ENCODE measurements at regions not wholly inside any gene's neighbourhood (a gene's known extent, or its start where the extent isn't known, plus 50 kb on each side); places are given as distances from the start of the nearest gene placed in this dataset.

- Histone ChIP-seq H2AK5ac (ENCODE audit: low read depth, low read length) (no peak overlapping the region), H2AFZ (ENCODE audit: low read length) (no peak overlapping the region), H3K36me3 (ENCODE audit: control insufficient read depth in 2 of 4, insufficient read depth in 4 of 4, low read length in 3 of 4) (no peaks in the 10 kb centered on the region), H2BK5ac (ENCODE audit: low read depth, low read length) (no peak overlapping the region), H3K9me3 (ENCODE audit: insufficient read depth in 2 of 2, low read depth in 1 of 2, low read length in 1 of 2) (no peaks in the 10 kb centered on the region), H3K27ac (ENCODE audit: low read depth, low read length) (no peak overlapping the region), H4K20me1 (replicated peaks in 1 of 2; ENCODE audit: control insufficient read depth in 1 of 2, insufficient read depth in 2 of 2, low read length in 2 of 2) (no peaks in the 10 kb centered on the region), H2BK15ac (ENCODE audit: low read length) (no peak overlapping the region), H4K91ac (replicated peaks; ENCODE audit: insufficient read length, low read length) (no peak overlapping the region), H3K18ac (ENCODE audit: extremely low read depth, low read length) (no peak overlapping the region), H4K5ac (ENCODE audit: insufficient read length, low read depth, low read length) (no peak overlapping the region), H2BK20ac (ENCODE audit: low read length) (no peak overlapping the region), H3K4me2 (ENCODE audit: insufficient read depth in 1 of 2, low read depth in 2 of 2, low read length in 2 of 2) (no peak overlapping the region), H3K23ac (ENCODE audit: insufficient read length) (no peak overlapping the region), H4K8ac (ENCODE audit: extremely low read depth, insufficient read depth, low read length) (no peak overlapping the region), H3K56ac (replicated peaks; ENCODE audit: insufficient read length, low read depth, low read length) (no peak overlapping the region), H3K4me3 (ENCODE audit: extremely low read depth in 1 of 4, insufficient read depth in 2 of 4, low read depth in 3 of 4, low read length in 4 of 4) (no peak overlapping the region), H3K14ac (ENCODE audit: insufficient read length) (no peak overlapping the region), H3K4ac (replicated peaks; ENCODE audit: insufficient read length, low read depth, low read length) (no peak overlapping the region), H3K23me2 (ENCODE audit: low read depth, low read length) (no peaks in the 10 kb centered on the region), H3K27me3 (replicated peaks in 1 of 4; ENCODE audit: control insufficient read depth in 3 of 4, extremely low read depth in 1 of 4, insufficient read depth in 3 of 4, low read length in 3 of 4) (no peaks in the 10 kb centered on the region), H3K79me1 (ENCODE audit: low read depth, low read length) (no peaks in the 10 kb centered on the region), H3K4me1 (replicated peaks in 1 of 4; ENCODE audit: control insufficient read depth in 3 of 4, insufficient read depth in 4 of 4, low read length in 3 of 4) (no peaks in the 10 kb centered on the region), H3K9ac (replicated peaks in 1 of 4; ENCODE audit: extremely low read depth in 1 of 4, low read depth in 3 of 4, low read length in 3 of 4) (no peak overlapping the region), H3K79me2 (ENCODE audit: control insufficient read depth in 1 of 2, insufficient read depth in 2 of 2, low read length in 2 of 2) (no peaks in the 10 kb centered on the region), H2BK120ac (replicated peaks; ENCODE audit: low read depth, low read length) (no peak overlapping the region), H2BK12ac (ENCODE audit: low read depth, low read length) (no peak overlapping the region)
- CTCF ChIA-PET (ENCODE audit: partially characterized antibody), result no interaction called here
- TF ChIP-seq SP2 (IDR thresholded peaks at IDR 0.05; ENCODE audit: low read length) (no peak), RFX5 (IDR thresholded peaks at IDR 0.05; ENCODE audit: borderline replicate concordance, low read depth, low read length) (no peak), JUND (IDR thresholded peaks at IDR 0.05; ENCODE audit: low read length) (no peak), EZH2 (IDR thresholded peaks at IDR 0.05; ENCODE audit: low read depth, low read length, severe bottlenecking) (no peak), NANOG (IDR thresholded peaks at IDR 0.05; ENCODE audit: insufficient read depth, low read depth, low read length, poor library complexity, severe bottlenecking) (no peak), RBBP5 (IDR thresholded peaks at IDR 0.05; ENCODE audit: borderline replicate concordance, low read depth, low read length) (no peak), MAFK (IDR thresholded peaks at IDR 0.05; ENCODE audit: low read depth, low read length) (no peak)
- POLR2A ChIA-PET (ENCODE audit: partially characterized antibody), result no interaction called here
- no peak for DNase-seq (ENCODE audit: low read depth in 1 of 2, low spot score in 2 of 2)
- FAIRE-seq, result no peak
Observed at GRCh38 chr1:95731466-95731865, 497.5 kb downstream of the RWDD3 start.

Data from H1 (cell line).